Hippocampal formation (tissue), 2 donors: ENCODE measurements at regions not wholly inside any gene's neighbourhood (a gene's known extent, or its start where the extent isn't known, plus 50 kb on each side); places are given as distances from the start of the nearest gene placed in this dataset.

Experiments
- DNase-seq, 2 donors: peaks; one replicate each; lab custom pipeline; 2025; lab: John Stamatoyannopoulos, UW

GRCh38 chr12:17809206-17809605 lies 280.8 kb downstream of the RERGL start:
- DNase-seq, result no peak

- DNase-seq, result no peak
Measured at GRCh38 chr12:17802657-17803641, 287.0 kb downstream of the RERGL start.

- DNase-seq, result no peak
Measured at GRCh38 chr12:17793854-17794253, 296.1 kb downstream of the RERGL start.

GRCh38 chr12:17778242-17778641 lies 311.8 kb downstream of the RERGL start:
- no peak for DNase-seq

- peak in 1 of 2 donors; percentile 1 for DNase-seq
Measured at GRCh38 chr12:17763366-17763765, 326.6 kb downstream of the RERGL start.

GRCh38 chr12:17759982-17760381 lies 330.0 kb downstream of the RERGL start:
- no peak for DNase-seq
